BJ (cell line): ENCODE measurements at regions not wholly inside any gene's neighbourhood (a gene's known extent, or its start where the extent isn't known, plus 50 kb on each side); places are given as distances from the start of the nearest gene placed in this dataset.

ENCODE experiments used
- CTCF ChIA-PET: fragments of 350-600 bp; formaldehyde crosslinking; extraction: SDS; loops from one replicate; lab custom pipeline; 2021; ENCODE audit warnings: antibody characterized with exemption, inconsistent platforms; lab: Yijun Ruan, JAX
- POLR2A ChIA-PET: fragments of 300-600 bp; sonication (Branson Sonifier 250); formaldehyde crosslinking; extraction: SDS; loops from one replicate; lab custom pipeline; 2021; ENCODE audit warnings: antibody characterized with exemption; lab: Charles Lee
- DNase-seq: peaks from one replicate; pipeline ENCODE4 v3.0.0-alpha.2; 2011; ENCODE audit warnings: low read depth
- H3K27me3 ChIP-seq: 2 replicates; pipeline ENCODE4 v1.6.0; 2011; ENCODE audit warnings: low read length; ENCODE audit not compliant: control insufficient read depth, insufficient read depth
- H3K36me3 ChIP-seq: 2 replicates; pipeline ENCODE4 v1.5.1; 2011; ENCODE audit warnings: low read length; ENCODE audit not compliant: control insufficient read depth, insufficient read depth
- H3K4me3 ChIP-seq: 2 replicates; pipeline ENCODE4 v1.5.1; 2011; ENCODE audit warnings: low read depth, mild to moderate bottlenecking, control low read depth, low read length
- TF ChIP-seq, protein P1 (sequence below): IDR thresholded peaks from 2 replicates; pipeline ENCODE4 v1.5.1; 2011; ENCODE audit warnings: low read depth, mild to moderate bottlenecking, control low read depth, inconsistent platforms, low read length, moderate library complexity; ENCODE audit not compliant: insufficient read depth

DNA sequence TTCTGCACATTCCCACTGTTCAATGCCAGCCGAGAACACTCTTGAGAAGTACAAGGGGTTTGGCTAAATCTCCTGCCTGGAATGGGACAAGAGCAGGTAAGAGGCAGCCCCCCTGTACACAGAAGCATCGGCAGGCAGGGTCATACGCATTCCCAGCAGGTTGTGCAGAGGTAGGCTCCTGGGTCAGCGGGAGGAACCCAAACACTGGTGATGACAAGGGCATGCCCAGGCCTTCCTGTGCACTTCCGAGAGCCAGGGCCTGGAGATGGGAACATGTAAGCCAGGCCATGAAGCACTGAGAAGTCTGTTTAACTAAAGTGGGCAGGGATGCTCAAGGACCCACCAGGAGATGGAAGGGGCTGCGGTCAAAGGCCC is 130.3 kb upstream of the CHST15 start:
- ChIA-PET POLR2A (no interaction called here), CTCF (interaction anchor here (0.9 kb wide), 1 partner anchor 14 kb away, joined by 4 read pairs; no protein-coding TSS in a partner anchor)
- DNase-seq, result no peak

DNA sequence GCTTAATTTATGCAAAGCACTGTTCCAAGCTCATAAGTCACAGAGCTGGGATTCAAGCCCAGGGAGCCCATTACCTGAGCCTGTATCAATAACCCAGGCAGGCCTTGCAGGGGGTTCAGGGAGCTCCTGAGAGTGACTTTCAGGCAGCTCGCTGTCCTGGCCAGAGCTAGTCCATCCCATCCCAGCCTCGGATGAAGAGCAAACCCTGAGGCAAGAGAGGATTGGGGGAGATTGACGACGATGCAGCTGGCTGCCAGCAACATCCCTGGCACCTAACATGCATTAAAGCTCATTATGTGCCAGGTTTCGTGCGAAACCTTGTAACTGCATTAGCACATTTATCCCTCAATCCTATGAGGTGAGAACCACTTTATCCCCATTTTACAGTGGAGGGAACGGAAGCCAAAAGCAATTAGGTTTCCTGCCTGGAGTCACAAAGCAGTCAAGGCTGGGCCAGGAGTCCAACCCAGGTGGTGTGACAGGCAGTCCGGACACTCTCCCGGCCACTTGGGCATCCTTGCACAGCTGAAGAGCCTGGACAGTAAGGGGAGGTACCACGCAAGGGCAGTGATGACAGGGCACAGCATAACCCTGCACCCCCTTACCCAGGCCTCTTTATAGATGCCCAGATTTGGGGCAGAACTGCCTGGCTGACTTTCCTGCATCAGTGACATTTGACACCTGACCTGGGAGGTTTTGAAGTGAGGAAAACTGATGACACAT is 129.8 kb upstream of the CHST15 start:
- TF ChIP-seq, protein P1, sequence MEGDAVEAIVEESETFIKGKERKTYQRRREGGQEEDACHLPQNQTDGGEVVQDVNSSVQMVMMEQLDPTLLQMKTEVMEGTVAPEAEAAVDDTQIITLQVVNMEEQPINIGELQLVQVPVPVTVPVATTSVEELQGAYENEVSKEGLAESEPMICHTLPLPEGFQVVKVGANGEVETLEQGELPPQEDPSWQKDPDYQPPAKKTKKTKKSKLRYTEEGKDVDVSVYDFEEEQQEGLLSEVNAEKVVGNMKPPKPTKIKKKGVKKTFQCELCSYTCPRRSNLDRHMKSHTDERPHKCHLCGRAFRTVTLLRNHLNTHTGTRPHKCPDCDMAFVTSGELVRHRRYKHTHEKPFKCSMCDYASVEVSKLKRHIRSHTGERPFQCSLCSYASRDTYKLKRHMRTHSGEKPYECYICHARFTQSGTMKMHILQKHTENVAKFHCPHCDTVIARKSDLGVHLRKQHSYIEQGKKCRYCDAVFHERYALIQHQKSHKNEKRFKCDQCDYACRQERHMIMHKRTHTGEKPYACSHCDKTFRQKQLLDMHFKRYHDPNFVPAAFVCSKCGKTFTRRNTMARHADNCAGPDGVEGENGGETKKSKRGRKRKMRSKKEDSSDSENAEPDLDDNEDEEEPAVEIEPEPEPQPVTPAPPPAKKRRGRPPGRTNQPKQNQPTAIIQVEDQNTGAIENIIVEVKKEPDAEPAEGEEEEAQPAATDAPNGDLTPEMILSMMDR, result no peak
- ChIA-PET POLR2A (no interaction called here), CTCF (interaction anchor here (0.9 kb wide), 1 partner anchor 228 kb away, joined by 3 read pairs; no protein-coding TSS in a partner anchor)
- Histone ChIP-seq H3K27me3 (no peaks in the 10 kb centered on the region), H3K36me3 (no peaks in the 10 kb centered on the region), H3K4me3 (no peak overlapping the region)
- DNase-seq, result no peak

More for the DNA sequence above, 130.3 kb upstream of the CHST15 start:
- Histone ChIP-seq H3K27me3 (no peaks in the 10 kb centered on the region), H3K36me3 (no peaks in the 10 kb centered on the region), H3K4me3 (no peak overlapping the region)
- TF ChIP-seq, protein P1, result no peak

DNA sequence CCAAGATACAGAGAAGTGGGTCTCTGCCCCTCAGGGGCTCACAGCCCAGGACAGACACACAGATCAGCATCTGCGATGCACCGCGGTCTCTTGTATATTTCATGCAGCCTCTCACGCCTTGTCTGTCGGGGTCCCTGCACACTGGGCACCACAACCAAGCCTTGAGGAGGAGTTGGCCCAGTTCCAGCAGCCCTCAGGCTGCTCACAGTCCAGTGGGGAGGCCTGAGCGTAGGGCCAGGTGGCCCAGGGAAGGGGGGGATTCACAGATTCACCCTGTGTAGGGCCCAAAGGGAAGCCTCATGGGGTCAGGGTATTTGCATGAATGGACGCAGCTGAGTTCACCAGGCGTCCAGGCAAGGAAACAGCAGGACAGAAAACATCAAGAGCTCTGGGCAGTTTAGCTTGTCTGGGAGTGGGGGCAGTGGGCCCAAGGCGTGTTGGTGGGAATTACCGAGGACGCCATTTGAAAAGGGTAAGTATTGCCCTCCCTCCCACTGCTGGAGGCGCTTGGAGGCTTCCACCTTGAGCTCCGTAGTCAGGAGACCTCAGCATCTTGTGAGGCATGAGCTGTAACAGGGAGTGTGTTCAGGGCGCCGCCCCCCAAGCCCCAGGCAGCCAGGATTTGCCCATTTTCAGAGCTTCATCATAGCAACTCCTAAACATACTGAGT is 129.1 kb upstream of the CHST15 start:
- no peak overlapping the region for H3K4me3 ChIP-seq
- no peaks in the 10 kb centered on the region for H3K27me3 ChIP-seq
- no peaks in the 10 kb centered on the region for H3K36me3 ChIP-seq
- POLR2A ChIA-PET, result no interaction called here
- CTCF ChIA-PET, result interaction anchor here (0.9 kb wide), 1 partner anchor 227 kb away, joined by 3 read pairs; no protein-coding TSS in a partner anchor
- TF ChIP-seq, protein P1, result no peak
- no peak for DNase-seq

DNA sequence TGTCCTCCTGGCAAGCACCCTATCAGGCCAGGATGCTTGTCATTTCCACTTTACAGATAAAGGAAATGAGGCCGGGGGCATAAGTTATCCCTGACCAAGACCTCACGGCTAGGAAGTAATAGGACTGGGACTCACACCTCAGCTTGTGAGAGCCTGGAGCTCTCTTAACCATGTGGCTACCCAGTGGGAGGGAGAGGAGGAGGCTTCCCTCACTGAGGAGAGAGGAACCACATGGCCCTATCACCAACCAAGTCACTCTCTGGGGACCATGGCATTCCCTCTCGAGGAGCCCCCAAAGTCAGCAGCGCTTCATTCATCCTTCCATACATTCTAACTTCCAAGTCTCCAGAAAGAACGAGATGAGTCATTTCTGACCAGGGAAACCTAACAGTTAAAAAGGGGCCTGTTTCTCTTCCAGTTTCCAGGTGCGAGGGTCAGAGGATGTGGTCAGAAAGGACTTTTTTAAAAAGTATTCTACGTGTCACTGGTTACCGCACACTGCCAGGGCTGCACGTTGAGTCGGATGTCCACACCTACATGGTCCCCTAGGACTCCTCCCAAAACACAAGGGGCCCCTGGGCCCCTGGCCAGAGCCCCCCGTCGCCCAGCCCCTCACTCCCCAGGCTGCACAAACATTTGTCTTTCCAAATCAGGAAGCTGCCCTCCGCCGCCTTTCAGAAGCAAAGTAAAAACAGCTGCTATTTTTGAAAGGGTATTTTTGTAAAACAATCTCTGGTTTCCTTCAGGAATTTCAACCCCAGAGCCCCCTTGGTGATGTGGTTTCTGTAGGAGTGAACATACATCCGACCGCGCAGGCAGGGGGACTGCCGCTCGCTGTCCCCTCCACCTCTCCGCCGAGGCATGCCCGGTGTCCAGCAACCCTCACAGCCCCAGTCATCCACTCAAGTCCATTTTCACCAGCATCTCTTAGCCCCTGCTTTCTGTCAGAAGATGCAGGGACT is 128.2 kb upstream of the CHST15 start:
- no peaks in the 10 kb centered on the region for H3K36me3 ChIP-seq
- H3K4me3 ChIP-seq, result no peak overlapping the region
- TF ChIP-seq, protein P1, result no peak
- no peaks in the 10 kb centered on the region for H3K27me3 ChIP-seq
- no peak for DNase-seq
- ChIA-PET CTCF (interaction anchor here (1.6 kb wide), 1 partner anchor 10 kb away, joined by 3 read pairs; no protein-coding TSS in a partner anchor), POLR2A (no interaction called here)
